GM12864 (cell line): ENCODE measurements at regions not wholly inside any gene's neighbourhood (a gene's known extent, or its start where the extent isn't known, plus 50 kb on each side); places are given as distances from the start of the nearest gene placed in this dataset.

Experiments used
- DNase-seq: peaks from one replicate; pipeline ENCODE4 v3.0.0-alpha.2; 2011; ENCODE audit warnings: low read depth
- H3K4me3 ChIP-seq: 2 replicates; pipeline ENCODE4 v1.5.1; 2011; ENCODE audit warnings: mild to moderate bottlenecking, low read depth, low read length, control low read depth
- CTCF ChIP-seq: IDR thresholded peaks from 2 replicates; pipeline ENCODE4 v1.5.1; 2011; ENCODE audit warnings: low read depth, mild to moderate bottlenecking, moderate library complexity, low read length, control low read depth, inconsistent platforms; ENCODE audit errors: missing control alignments

GRCh38 chr3:162435750-162436149 lies 939.1 kb downstream of the OTOL1 start:
- no peak for DNase-seq
- TF ChIP-seq CTCF: no peak

GRCh38 chr3:162436826-162437225 lies 940.2 kb downstream of the OTOL1 start:
- no peak overlapping the region for H3K4me3 ChIP-seq
- no peak for DNase-seq
- TF ChIP-seq CTCF: no peak

More at GRCh38 chr3:162435750-162436149, 939.1 kb downstream of the OTOL1 start:
- H3K4me3 ChIP-seq: no peak overlapping the region

GRCh38 chr3:162437480-162437879 lies 940.9 kb downstream of the OTOL1 start:
- H3K4me3 ChIP-seq: no peak overlapping the region
- no peak for TF ChIP-seq CTCF
- DNase-seq: no peak

- DNase-seq: no peak
- TF ChIP-seq CTCF: no peak
- no peak overlapping the region for H3K4me3 ChIP-seq
These were observed 945.1 kb downstream of the OTOL1 start for GRCh38 chr3:162441716-162442115.

- TF ChIP-seq CTCF: no peak
- H3K4me3 ChIP-seq: no peak overlapping the region
- DNase-seq: no peak
These were observed 946.8 kb downstream of the OTOL1 start for GRCh38 chr3:162443376-162443775.

GRCh38 chr3:162468791-162469190 lies 972.2 kb downstream of the OTOL1 start:
- no peak for DNase-seq
- TF ChIP-seq CTCF: no peak
- H3K4me3 ChIP-seq: no peak overlapping the region

GRCh38 chr3:162487138-162487537 lies 990.5 kb downstream of the OTOL1 start:
- no peak for DNase-seq
- no peak for TF ChIP-seq CTCF
- H3K4me3 ChIP-seq: no peak overlapping the region
